GM23338 (cell line): ENCODE measurements at regions not wholly inside any gene's neighbourhood (a gene's known extent, or its start where the extent isn't known, plus 50 kb on each side); places are given as distances from the start of the nearest gene placed in this dataset.

Experiments
- ATAC-seq: fragments of 200-7000 bp; cut with Tn5 transposase; 3 replicates; pipeline ENCODE4 v1.9.1; 2020
- DNase-seq: peaks from one replicate; pipeline ENCODE4 v3.0.0-alpha.2; 2015; ENCODE audit warnings: low spot score
- H2AFZ ChIP-seq: fragments of 200-600 bp; sonication (generic); 2 replicates; pipeline ENCODE4 v1.8.0; 2016; ENCODE audit warnings: antibody characterized with exemption, mild to moderate bottlenecking, moderate library complexity
- H3F3A ChIP-seq: fragments of 200-600 bp; sonication (generic); replicated peaks from 2 replicates; pipeline ENCODE4 v1.8.0; 2017; ENCODE audit warnings: antibody characterized with exemption, mixed run types, low read depth
- H3K27ac ChIP-seq: fragments of 200-600 bp; sonication (generic); 2 replicates; pipeline ENCODE4 v1.6.1; 2016; ENCODE audit warnings: low read depth
- H3K27me3 ChIP-seq: fragments of 200-600 bp; sonication (generic); 2 replicates; pipeline ENCODE4 v1.8.0; 2016; ENCODE audit warnings: mild to moderate bottlenecking, mixed run types, moderate library complexity; ENCODE audit not compliant: insufficient read depth
- H3K36me3 ChIP-seq: fragments of 200-600 bp; sonication (generic); 2 replicates; pipeline ENCODE4 v1.8.0; 2016; ENCODE audit warnings: mild to moderate bottlenecking; ENCODE audit not compliant: insufficient read depth
- H3K4me1 ChIP-seq: fragments of 200-600 bp; sonication (generic); 2 replicates; pipeline ENCODE4 v1.8.0; 2016; ENCODE audit warnings: mild to moderate bottlenecking, moderate library complexity; ENCODE audit not compliant: insufficient read depth
- H3K4me2 ChIP-seq: fragments of 200-600 bp; sonication (generic); 2 replicates; pipeline ENCODE4 v1.7.1; 2017; ENCODE audit warnings: mixed run types
- H3K4me3 ChIP-seq: fragments of 200-600 bp; sonication (generic); 2 replicates; pipeline ENCODE4 v1.6.1; 2016; ENCODE audit warnings: mixed run types
- H3K79me2 ChIP-seq: fragments of 200-600 bp; sonication (generic); replicated peaks from 2 replicates; pipeline ENCODE4 v1.8.0; 2017; ENCODE audit warnings: mild to moderate bottlenecking; ENCODE audit not compliant: insufficient read depth
- H3K9me2 ChIP-seq: fragments of 200-600 bp; sonication (generic); 2 replicates; pipeline ENCODE4 v1.8.0; 2017; ENCODE audit not compliant: insufficient read depth
- H4K20me1 ChIP-seq: fragments of 200-600 bp; sonication (generic); replicated peaks from 2 replicates; pipeline ENCODE4 v1.8.0; 2017; ENCODE audit warnings: mild to moderate bottlenecking; ENCODE audit not compliant: insufficient read depth
- H3K27ac Mint-ChIP-seq: 2 replicates; pipeline ENCODE4 v1.8.0; 2020; ENCODE audit warnings: inconsistent platforms, mild to moderate bottlenecking, moderate library complexity, mixed read lengths
- H3K27me3 Mint-ChIP-seq: 3 replicates; pipeline ENCODE4 v1.8.0; 2022; ENCODE audit warnings: low read depth, mild to moderate bottlenecking, moderate library complexity, mixed read lengths, inconsistent platforms; ENCODE audit not compliant: insufficient read depth, poor library complexity
- H3K36me3 Mint-ChIP-seq: 3 replicates; pipeline ENCODE4 v1.8.0; 2021; ENCODE audit warnings: low read depth, mild to moderate bottlenecking, inconsistent platforms, moderate library complexity, mixed read lengths
- H3K4me1 Mint-ChIP-seq: 3 replicates; pipeline ENCODE4 v1.8.0; 2020; ENCODE audit warnings: mild to moderate bottlenecking, inconsistent platforms, mixed read lengths
- H3K4me3 Mint-ChIP-seq: 3 replicates; pipeline ENCODE4 v1.8.0; 2021; ENCODE audit warnings: moderate library complexity, mild to moderate bottlenecking, inconsistent platforms, mixed read lengths
- H3K9me3 Mint-ChIP-seq: 3 replicates; pipeline ENCODE4 v1.8.0; 2020; ENCODE audit warnings: moderate library complexity, mild to moderate bottlenecking, inconsistent platforms, mixed read lengths
- EZH2 ChIP-seq: fragments of 200-600 bp; sonication (generic); IDR thresholded peaks from one replicate; pipeline ENCODE4 v1.8.0; 2017; ENCODE audit warnings: antibody characterized with exemption, mild to moderate bottlenecking, low read depth; ENCODE audit not compliant: unreplicated experiment
- EZH2phosphoT487 ChIP-seq: fragments of 200-600 bp; sonication (generic); IDR thresholded peaks from one replicate; pipeline ENCODE4 v1.8.1; 2018; ENCODE audit warnings: antibody characterized with exemption; ENCODE audit not compliant: unreplicated experiment
- NANOG ChIP-seq: IDR thresholded peaks from 2 replicates; pipeline ENCODE4 v1.6.1; 2016; ENCODE audit warnings: antibody characterized with exemption, borderline replicate concordance
- POLR2AphosphoS5 ChIP-seq: IDR thresholded peaks from 2 replicates; pipeline ENCODE4 v1.6.1; 2016; ENCODE audit warnings: antibody characterized with exemption, low read depth
- STAT1 ChIP-seq: IDR thresholded peaks from one replicate; pipeline ENCODE4 v1.6.1; 2016; ENCODE audit warnings: antibody characterized with exemption; ENCODE audit not compliant: unreplicated experiment
- ZNF331 ChIP-seq: fragments of 250-450 bp; sonication (Bioruptor Pico); IDR thresholded peaks from 2 replicates; pipeline ENCODE4 v1.5.0; 2020; ENCODE audit warnings: low read depth, mild to moderate bottlenecking, moderate library complexity
- TF ChIP-seq, protein P1 (sequence below), 2 experiments: fragments of 200-600 bp in 1 of 2; sonication (generic) in 1 of 2; conservative IDR thresholded peaks; 2 replicates each; pipeline versions ENCODE4 v1.5.1 to v1.6.1; 2016 to 2017; ENCODE audit warnings: antibody characterized with exemption in 2 of 2, low read depth in 2 of 2, mild to moderate bottlenecking in 2 of 2, moderate library complexity in 1 of 2
- TF ChIP-seq, protein P2 (sequence below): fragments of 250-450 bp; sonication (Bioruptor Pico); IDR thresholded peaks from 2 replicates; pipeline ENCODE4 v1.5.0; 2020; ENCODE audit warnings: mild to moderate bottlenecking, moderate library complexity
- TF ChIP-seq, protein P3 (sequence below): IDR thresholded peaks from one replicate; pipeline ENCODE4 v1.6.1; 2018; ENCODE audit warnings: antibody characterized with exemption; ENCODE audit not compliant: unreplicated experiment
- TF ChIP-seq, protein P4 (sequence below): IDR thresholded peaks from 2 replicates; pipeline ENCODE4 v1.6.1; 2016; ENCODE audit warnings: antibody characterized with exemption

DNA sequence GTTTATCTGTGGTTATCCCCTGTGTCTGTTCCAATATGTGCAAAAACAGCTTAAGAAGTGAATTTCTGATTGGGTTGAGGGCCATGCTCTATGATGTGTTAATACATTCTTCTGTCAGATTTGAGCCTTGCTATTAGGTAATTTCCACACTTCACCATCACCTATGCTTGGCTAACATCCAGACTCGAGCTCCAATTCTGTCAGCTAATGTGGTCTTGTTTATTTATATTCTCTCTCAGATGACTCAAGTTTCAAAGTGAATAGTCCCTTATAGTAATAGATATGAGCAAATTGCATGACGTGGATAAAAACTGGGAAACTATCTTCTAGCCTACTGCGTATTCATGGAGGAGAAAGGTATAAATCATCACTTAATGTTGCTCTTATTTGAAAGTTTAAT, 451.3 kb downstream of the SNAPC1 start:
- Mint-ChIP-seq H3K9me3 (no peaks in the 10 kb centered on the region), H3K4me1 (no peaks in the 10 kb centered on the region), H3K27ac (no peak overlapping the region), H3K4me3 (no peak overlapping the region), H3K36me3 (no peaks in the 10 kb centered on the region), H3K27me3 (peaks cover 2% of the 10 kb centered on the region)
- Histone ChIP-seq H3K9me2 (peaks cover 8% of the 10 kb centered on the region; the same call in 1 of the 2 replicates), H3K4me1 (no peaks in the 10 kb centered on the region), H3K4me2 (no peak overlapping the region), H3K36me3 (no peaks in the 10 kb centered on the region), H3K4me3 (no peak overlapping the region), H4K20me1 (no peaks in the 10 kb centered on the region), H2AFZ (no peak overlapping the region), H3K79me2 (no peaks in the 10 kb centered on the region), H3K27ac (no peak overlapping the region), H3K27me3 (no peaks in the 10 kb centered on the region), H3F3A (no peaks in the 10 kb centered on the region)
- ATAC-seq (no peak), DNase-seq (no peak)
- TF ChIP-seq, protein P1, sequence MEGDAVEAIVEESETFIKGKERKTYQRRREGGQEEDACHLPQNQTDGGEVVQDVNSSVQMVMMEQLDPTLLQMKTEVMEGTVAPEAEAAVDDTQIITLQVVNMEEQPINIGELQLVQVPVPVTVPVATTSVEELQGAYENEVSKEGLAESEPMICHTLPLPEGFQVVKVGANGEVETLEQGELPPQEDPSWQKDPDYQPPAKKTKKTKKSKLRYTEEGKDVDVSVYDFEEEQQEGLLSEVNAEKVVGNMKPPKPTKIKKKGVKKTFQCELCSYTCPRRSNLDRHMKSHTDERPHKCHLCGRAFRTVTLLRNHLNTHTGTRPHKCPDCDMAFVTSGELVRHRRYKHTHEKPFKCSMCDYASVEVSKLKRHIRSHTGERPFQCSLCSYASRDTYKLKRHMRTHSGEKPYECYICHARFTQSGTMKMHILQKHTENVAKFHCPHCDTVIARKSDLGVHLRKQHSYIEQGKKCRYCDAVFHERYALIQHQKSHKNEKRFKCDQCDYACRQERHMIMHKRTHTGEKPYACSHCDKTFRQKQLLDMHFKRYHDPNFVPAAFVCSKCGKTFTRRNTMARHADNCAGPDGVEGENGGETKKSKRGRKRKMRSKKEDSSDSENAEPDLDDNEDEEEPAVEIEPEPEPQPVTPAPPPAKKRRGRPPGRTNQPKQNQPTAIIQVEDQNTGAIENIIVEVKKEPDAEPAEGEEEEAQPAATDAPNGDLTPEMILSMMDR (conservative IDR thresholded peaks at IDR 0.05; ENCODE audit: low read depth in 2 of 2) = no peak

DNA sequence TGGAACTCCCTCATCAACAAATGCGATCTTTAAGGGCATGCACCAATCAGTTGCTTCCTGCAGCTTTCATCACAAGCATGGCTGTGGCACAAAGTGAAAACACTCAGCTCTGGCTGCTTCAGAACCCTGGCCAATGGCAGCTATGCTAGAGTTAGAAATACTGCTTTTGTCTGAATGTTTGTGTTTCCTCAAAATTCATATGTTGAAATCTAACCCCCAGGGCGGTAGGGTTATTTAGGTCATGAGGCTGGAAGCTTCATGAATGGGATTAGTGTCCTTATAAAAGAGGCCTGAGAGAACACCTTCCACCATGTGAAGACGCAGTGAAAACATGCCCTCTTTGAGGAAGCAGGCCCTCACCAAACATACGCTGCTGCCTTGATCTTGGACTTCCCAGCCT, 453.9 kb downstream of the SNAPC1 start:
- TF ChIP-seq, protein P2, sequence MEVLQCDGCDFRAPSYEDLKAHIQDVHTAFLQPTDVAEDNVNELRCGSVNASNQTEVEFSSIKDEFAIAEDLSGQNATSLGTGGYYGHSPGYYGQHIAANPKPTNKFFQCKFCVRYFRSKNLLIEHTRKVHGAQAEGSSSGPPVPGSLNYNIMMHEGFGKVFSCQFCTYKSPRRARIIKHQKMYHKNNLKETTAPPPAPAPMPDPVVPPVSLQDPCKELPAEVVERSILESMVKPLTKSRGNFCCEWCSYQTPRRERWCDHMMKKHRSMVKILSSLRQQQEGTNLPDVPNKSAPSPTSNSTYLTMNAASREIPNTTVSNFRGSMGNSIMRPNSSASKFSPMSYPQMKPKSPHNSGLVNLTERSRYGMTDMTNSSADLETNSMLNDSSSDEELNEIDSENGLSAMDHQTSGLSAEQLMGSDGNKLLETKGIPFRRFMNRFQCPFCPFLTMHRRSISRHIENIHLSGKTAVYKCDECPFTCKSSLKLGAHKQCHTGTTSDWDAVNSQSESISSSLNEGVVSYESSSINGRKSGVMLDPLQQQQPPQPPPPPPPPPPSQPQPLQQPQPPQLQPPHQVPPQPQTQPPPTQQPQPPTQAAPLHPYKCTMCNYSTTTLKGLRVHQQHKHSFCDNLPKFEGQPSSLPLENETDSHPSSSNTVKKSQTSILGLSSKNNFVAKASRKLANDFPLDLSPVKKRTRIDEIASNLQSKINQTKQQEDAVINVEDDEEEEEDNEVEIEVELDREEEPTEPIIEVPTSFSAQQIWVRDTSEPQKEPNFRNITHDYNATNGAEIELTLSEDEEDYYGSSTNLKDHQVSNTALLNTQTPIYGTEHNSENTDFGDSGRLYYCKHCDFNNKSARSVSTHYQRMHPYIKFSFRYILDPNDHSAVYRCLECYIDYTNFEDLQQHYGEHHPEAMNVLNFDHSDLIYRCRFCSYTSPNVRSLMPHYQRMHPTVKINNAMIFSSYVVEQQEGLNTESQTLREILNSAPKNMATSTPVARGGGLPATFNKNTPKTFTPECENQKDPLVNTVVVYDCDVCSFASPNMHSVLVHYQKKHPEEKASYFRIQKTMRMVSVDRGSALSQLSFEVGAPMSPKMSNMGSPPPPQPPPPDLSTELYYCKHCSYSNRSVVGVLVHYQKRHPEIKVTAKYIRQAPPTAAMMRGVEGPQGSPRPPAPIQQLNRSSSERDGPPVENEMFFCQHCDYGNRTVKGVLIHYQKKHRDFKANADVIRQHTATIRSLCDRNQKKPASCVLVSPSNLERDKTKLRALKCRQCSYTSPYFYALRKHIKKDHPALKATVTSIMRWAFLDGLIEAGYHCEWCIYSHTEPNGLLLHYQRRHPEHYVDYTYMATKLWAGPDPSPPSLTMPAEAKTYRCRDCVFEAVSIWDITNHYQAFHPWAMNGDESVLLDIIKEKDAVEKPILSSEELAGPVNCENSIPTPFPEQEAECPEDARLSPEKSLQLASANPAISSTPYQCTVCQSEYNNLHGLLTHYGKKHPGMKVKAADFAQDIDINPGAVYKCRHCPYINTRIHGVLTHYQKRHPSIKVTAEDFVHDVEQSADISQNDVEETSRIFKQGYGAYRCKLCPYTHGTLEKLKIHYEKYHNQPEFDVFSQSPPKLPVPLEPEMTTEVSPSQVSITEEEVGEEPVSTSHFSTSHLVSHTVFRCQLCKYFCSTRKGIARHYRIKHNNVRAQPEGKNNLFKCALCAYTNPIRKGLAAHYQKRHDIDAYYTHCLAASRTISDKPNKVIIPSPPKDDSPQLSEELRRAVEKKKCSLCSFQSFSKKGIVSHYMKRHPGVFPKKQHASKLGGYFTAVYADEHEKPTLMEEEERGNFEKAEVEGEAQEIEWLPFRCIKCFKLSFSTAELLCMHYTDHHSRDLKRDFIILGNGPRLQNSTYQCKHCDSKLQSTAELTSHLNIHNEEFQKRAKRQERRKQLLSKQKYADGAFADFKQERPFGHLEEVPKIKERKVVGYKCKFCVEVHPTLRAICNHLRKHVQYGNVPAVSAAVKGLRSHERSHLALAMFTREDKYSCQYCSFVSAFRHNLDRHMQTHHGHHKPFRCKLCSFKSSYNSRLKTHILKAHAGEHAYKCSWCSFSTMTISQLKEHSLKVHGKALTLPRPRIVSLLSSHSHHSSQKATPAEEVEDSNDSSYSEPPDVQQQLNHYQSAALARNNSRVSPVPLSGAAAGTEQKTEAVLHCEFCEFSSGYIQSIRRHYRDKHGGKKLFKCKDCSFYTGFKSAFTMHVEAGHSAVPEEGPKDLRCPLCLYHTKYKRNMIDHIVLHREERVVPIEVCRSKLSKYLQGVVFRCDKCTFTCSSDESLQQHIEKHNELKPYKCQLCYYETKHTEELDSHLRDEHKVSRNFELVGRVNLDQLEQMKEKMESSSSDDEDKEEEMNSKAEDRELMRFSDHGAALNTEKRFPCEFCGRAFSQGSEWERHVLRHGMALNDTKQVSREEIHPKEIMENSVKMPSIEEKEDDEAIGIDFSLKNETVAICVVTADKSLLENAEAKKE (CRISPR knock-in tag) = no peak
- TF ChIP-seq, protein P3, sequence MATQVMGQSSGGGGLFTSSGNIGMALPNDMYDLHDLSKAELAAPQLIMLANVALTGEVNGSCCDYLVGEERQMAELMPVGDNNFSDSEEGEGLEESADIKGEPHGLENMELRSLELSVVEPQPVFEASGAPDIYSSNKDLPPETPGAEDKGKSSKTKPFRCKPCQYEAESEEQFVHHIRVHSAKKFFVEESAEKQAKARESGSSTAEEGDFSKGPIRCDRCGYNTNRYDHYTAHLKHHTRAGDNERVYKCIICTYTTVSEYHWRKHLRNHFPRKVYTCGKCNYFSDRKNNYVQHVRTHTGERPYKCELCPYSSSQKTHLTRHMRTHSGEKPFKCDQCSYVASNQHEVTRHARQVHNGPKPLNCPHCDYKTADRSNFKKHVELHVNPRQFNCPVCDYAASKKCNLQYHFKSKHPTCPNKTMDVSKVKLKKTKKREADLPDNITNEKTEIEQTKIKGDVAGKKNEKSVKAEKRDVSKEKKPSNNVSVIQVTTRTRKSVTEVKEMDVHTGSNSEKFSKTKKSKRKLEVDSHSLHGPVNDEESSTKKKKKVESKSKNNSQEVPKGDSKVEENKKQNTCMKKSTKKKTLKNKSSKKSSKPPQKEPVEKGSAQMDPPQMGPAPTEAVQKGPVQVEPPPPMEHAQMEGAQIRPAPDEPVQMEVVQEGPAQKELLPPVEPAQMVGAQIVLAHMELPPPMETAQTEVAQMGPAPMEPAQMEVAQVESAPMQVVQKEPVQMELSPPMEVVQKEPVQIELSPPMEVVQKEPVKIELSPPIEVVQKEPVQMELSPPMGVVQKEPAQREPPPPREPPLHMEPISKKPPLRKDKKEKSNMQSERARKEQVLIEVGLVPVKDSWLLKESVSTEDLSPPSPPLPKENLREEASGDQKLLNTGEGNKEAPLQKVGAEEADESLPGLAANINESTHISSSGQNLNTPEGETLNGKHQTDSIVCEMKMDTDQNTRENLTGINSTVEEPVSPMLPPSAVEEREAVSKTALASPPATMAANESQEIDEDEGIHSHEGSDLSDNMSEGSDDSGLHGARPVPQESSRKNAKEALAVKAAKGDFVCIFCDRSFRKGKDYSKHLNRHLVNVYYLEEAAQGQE = no peak
- TF ChIP-seq STAT1 = no peak
- TF ChIP-seq EZH2 = no peak
- no peak for TF ChIP-seq POLR2AphosphoS5
- TF ChIP-seq ZNF331 (CRISPR knock-in tag) = no peak
- TF ChIP-seq EZH2phosphoT487 = no peak
- TF ChIP-seq, protein P4, sequence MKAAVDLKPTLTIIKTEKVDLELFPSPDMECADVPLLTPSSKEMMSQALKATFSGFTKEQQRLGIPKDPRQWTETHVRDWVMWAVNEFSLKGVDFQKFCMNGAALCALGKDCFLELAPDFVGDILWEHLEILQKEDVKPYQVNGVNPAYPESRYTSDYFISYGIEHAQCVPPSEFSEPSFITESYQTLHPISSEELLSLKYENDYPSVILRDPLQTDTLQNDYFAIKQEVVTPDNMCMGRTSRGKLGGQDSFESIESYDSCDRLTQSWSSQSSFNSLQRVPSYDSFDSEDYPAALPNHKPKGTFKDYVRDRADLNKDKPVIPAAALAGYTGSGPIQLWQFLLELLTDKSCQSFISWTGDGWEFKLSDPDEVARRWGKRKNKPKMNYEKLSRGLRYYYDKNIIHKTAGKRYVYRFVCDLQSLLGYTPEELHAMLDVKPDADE = no peak
- no peak for TF ChIP-seq NANOG
- H3K4me3 ChIP-seq = no peak overlapping the region
- peak overlapping the region; percentile 38; the same call in 1 of the 2 replicates for H2AFZ ChIP-seq
- Mint-ChIP-seq H3K36me3 (no peaks in the 10 kb centered on the region), H3K27ac (no peak overlapping the region), H3K27me3 (peaks cover under 1% of the 10 kb centered on the region), H3K4me1 (no peaks in the 10 kb centered on the region), H3K4me3 (no peak overlapping the region), H3K9me3 (no peaks in the 10 kb centered on the region)
- H3F3A ChIP-seq = no peaks in the 10 kb centered on the region
- DNase-seq = no peak
- no peaks in the 10 kb centered on the region for H3K36me3 ChIP-seq
- H3K27me3 ChIP-seq = no peaks in the 10 kb centered on the region
- H3K4me1 ChIP-seq = no peaks in the 10 kb centered on the region
- no peak overlapping the region for H3K27ac ChIP-seq
- H3K4me2 ChIP-seq = no peak overlapping the region
- H3K79me2 ChIP-seq = no peaks in the 10 kb centered on the region
- H3K9me2 ChIP-seq = 0 out of 2 replicates have a peak, but pooled peaks cover 4% of the 10 kb centered on the region
- ATAC-seq = no peak
- H4K20me1 ChIP-seq = no peaks in the 10 kb centered on the region
